ENCODE measurements at regions not wholly inside any gene's neighbourhood (a gene's known extent, or its start where the extent isn't known, plus 50 kb on each side); places are given as distances from the start of the nearest gene placed in this dataset.
A peak's percentile ranks its signal among the peaks of the same experiment; 100 is the strongest.

DNA sequence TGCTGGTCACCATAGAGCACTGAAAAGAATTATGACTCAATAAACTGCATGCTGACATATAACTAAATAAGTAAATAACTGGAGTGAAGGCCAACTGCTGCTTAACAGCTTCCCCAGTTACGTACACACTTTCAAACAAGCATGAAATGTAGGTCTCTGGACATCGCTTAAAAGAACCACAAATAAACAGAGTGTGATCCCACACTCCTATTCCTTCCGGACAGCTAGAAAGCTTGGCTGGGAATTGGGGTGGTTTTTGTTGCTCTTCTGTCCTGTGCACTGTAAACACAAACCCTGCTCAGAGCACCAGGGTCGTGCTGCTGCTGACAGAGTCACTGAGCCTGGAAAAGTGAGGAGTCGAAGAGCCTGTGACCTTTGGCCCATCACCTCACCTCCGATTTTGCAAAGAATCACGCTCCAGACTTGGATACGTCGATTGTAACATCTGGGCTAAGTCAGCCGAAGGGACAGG is 162.7 kb upstream of the NT5C1B start (continued):
- TF ChIP-seq, protein P1, sequence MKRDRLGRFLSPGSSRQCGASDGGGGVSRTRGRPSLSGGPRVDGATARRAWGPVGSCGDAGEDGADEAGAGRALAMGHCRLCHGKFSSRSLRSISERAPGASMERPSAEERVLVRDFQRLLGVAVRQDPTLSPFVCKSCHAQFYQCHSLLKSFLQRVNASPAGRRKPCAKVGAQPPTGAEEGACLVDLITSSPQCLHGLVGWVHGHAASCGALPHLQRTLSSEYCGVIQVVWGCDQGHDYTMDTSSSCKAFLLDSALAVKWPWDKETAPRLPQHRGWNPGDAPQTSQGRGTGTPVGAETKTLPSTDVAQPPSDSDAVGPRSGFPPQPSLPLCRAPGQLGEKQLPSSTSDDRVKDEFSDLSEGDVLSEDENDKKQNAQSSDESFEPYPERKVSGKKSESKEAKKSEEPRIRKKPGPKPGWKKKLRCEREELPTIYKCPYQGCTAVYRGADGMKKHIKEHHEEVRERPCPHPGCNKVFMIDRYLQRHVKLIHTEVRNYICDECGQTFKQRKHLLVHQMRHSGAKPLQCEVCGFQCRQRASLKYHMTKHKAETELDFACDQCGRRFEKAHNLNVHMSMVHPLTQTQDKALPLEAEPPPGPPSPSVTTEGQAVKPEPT (CRISPR knock-in tag; IDR thresholded peaks at IDR 0.05; ENCODE audit: low read depth): no peak
- TF ChIP-seq ZKSCAN5 (CRISPR knock-in tag; IDR thresholded peaks at IDR 0.05) (peak; percentile 97), SIN3A (IDR thresholded peaks at IDR 0.05; ENCODE audit: borderline replicate concordance, low read depth, low read length) (no peak), ZNF136 (CRISPR knock-in tag; IDR thresholded peaks at IDR 0.05; ENCODE audit: low read depth) (no peak), HMG20A (CRISPR knock-in tag; IDR thresholded peaks at IDR 0.05; ENCODE audit: borderline replicate concordance) (peak; percentile 26; the same call in 1 of the 2 replicates), KMT2A (CRISPR knock-in tag; IDR thresholded peaks at IDR 0.05) (no peak), ZMYM2 (CRISPR knock-in tag; IDR thresholded peaks at IDR 0.05) (no peak), FOXA3 (CRISPR knock-in tag; IDR thresholded peaks at IDR 0.05) (peak; percentile 55; the same call in 1 of the 2 replicates), NR2F6 (IDR thresholded peaks at IDR 0.05) (no peak), NR2F6 (CRISPR knock-in tag; IDR thresholded peaks at IDR 0.05) (peak; percentile 80)
- TF ChIP-seq, protein P2, sequence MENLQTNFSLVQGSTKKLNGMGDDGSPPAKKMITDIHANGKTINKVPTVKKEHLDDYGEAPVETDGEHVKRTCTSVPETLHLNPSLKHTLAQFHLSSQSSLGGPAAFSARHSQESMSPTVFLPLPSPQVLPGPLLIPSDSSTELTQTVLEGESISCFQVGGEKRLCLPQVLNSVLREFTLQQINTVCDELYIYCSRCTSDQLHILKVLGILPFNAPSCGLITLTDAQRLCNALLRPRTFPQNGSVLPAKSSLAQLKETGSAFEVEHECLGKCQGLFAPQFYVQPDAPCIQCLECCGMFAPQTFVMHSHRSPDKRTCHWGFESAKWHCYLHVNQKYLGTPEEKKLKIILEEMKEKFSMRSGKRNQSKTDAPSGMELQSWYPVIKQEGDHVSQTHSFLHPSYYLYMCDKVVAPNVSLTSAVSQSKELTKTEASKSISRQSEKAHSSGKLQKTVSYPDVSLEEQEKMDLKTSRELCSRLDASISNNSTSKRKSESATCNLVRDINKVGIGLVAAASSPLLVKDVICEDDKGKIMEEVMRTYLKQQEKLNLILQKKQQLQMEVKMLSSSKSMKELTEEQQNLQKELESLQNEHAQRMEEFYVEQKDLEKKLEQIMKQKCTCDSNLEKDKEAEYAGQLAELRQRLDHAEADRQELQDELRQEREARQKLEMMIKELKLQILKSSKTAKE (CRISPR knock-in tag; IDR thresholded peaks at IDR 0.05; ENCODE audit: borderline replicate concordance): 0 out of 2 replicates have a peak, but pooled peaks have one; percentile 21
- TF ChIP-seq, protein P3, sequence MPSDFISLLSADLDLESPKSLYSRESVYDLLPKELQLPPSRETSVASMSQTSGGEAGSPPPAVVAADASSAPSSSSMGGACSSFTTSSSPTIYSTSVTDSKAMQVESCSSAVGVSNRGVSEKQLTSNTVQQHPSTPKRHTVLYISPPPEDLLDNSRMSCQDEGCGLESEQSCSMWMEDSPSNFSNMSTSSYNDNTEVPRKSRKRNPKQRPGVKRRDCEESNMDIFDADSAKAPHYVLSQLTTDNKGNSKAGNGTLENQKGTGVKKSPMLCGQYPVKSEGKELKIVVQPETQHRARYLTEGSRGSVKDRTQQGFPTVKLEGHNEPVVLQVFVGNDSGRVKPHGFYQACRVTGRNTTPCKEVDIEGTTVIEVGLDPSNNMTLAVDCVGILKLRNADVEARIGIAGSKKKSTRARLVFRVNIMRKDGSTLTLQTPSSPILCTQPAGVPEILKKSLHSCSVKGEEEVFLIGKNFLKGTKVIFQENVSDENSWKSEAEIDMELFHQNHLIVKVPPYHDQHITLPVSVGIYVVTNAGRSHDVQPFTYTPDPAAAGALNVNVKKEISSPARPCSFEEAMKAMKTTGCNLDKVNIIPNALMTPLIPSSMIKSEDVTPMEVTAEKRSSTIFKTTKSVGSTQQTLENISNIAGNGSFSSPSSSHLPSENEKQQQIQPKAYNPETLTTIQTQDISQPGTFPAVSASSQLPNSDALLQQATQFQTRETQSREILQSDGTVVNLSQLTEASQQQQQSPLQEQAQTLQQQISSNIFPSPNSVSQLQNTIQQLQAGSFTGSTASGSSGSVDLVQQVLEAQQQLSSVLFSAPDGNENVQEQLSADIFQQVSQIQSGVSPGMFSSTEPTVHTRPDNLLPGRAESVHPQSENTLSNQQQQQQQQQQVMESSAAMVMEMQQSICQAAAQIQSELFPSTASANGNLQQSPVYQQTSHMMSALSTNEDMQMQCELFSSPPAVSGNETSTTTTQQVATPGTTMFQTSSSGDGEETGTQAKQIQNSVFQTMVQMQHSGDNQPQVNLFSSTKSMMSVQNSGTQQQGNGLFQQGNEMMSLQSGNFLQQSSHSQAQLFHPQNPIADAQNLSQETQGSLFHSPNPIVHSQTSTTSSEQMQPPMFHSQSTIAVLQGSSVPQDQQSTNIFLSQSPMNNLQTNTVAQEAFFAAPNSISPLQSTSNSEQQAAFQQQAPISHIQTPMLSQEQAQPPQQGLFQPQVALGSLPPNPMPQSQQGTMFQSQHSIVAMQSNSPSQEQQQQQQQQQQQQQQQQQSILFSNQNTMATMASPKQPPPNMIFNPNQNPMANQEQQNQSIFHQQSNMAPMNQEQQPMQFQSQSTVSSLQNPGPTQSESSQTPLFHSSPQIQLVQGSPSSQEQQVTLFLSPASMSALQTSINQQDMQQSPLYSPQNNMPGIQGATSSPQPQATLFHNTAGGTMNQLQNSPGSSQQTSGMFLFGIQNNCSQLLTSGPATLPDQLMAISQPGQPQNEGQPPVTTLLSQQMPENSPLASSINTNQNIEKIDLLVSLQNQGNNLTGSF (CRISPR knock-in tag; IDR thresholded peaks at IDR 0.05): no peak
- TF ChIP-seq, protein P4, sequence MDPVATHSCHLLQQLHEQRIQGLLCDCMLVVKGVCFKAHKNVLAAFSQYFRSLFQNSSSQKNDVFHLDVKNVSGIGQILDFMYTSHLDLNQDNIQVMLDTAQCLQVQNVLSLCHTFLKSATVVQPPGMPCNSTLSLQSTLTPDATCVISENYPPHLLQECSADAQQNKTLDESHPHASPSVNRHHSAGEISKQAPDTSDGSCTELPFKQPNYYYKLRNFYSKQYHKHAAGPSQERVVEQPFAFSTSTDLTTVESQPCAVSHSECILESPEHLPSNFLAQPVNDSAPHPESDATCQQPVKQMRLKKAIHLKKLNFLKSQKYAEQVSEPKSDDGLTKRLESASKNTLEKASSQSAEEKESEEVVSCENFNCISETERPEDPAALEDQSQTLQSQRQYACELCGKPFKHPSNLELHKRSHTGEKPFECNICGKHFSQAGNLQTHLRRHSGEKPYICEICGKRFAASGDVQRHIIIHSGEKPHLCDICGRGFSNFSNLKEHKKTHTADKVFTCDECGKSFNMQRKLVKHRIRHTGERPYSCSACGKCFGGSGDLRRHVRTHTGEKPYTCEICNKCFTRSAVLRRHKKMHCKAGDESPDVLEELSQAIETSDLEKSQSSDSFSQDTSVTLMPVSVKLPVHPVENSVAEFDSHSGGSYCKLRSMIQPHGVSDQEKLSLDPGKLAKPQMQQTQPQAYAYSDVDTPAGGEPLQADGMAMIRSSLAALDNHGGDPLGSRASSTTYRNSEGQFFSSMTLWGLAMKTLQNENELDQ (CRISPR knock-in tag; IDR thresholded peaks at IDR 0.05; ENCODE audit: borderline replicate concordance): no peak
- TF ChIP-seq, protein P5, sequence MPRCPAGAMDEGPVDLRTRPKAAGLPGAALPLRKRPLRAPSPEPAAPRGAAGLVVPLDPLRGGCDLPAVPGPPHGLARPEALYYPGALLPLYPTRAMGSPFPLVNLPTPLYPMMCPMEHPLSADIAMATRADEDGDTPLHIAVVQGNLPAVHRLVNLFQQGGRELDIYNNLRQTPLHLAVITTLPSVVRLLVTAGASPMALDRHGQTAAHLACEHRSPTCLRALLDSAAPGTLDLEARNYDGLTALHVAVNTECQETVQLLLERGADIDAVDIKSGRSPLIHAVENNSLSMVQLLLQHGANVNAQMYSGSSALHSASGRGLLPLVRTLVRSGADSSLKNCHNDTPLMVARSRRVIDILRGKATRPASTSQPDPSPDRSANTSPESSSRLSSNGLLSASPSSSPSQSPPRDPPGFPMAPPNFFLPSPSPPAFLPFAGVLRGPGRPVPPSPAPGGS (CRISPR knock-in tag; IDR thresholded peaks at IDR 0.05): no peak
